HG03159 (cell line): ENCODE measurements at regions not wholly inside any gene's neighbourhood (a gene's known extent, or its start where the extent isn't known, plus 50 kb on each side); places are given as distances from the start of the nearest gene placed in this dataset.
"Not testable (repeated sequence)": the region's sequence is repeated elsewhere in the genome, so short reads cannot be mapped to it uniquely, and the experiment has no call there.

Source experiments
- ATAC-seq: cut with Tn5 transposase; IDR thresholded peaks from one replicate; pipeline ENCODE4 v1.9.1; 2021; ENCODE audit warnings: mild to moderate bottlenecking, moderate library complexity; ENCODE audit not compliant: unreplicated experiment

- ATAC-seq: no peak
Measured at GRCh38 chr2:103364177-103364576, 602.3 kb downstream of the TMEM182 start.

- no peak for ATAC-seq
Measured at GRCh38 chr2:103365071-103365470, 603.2 kb downstream of the TMEM182 start.

GRCh38 chr2:103367877-103368276 is 606.0 kb downstream of the TMEM182 start:
- no peak for ATAC-seq

GRCh38 chr2:103383541-103383940 is 621.7 kb downstream of the TMEM182 start:
- no peak for ATAC-seq

- no peak for ATAC-seq
Measured at GRCh38 chr2:103386872-103387271, 625.0 kb downstream of the TMEM182 start.

- ATAC-seq: no peak
Measured at GRCh38 chr2:103387888-103388287, 626.1 kb downstream of the TMEM182 start.

- no peak for ATAC-seq
Measured at GRCh38 chr2:103396152-103396551, 634.3 kb downstream of the TMEM182 start.

GRCh38 chr2:103401621-103402020 is 639.8 kb downstream of the TMEM182 start:
- no peak for ATAC-seq

- ATAC-seq: no peak
Measured at GRCh38 chr2:103402336-103402735, 640.5 kb downstream of the TMEM182 start.

- no peak for ATAC-seq
Measured at GRCh38 chr2:103402944-103403343, 641.1 kb downstream of the TMEM182 start.

GRCh38 chr2:103403388-103403787 is 641.6 kb downstream of the TMEM182 start:
- not testable (repeated sequence) for ATAC-seq

GRCh38 chr2:103410221-103410620 is 648.4 kb downstream of the TMEM182 start:
- no peak for ATAC-seq

GRCh38 chr2:103419506-103419905 is 657.7 kb downstream of the TMEM182 start:
- no peak for ATAC-seq

GRCh38 chr2:103423100-103423499 is 661.3 kb downstream of the TMEM182 start:
- no peak for ATAC-seq

- no peak for ATAC-seq
Measured at GRCh38 chr2:103427567-103427966, 665.7 kb downstream of the TMEM182 start.

- no peak for ATAC-seq
Measured at GRCh38 chr2:103430191-103430590, 668.4 kb downstream of the TMEM182 start.

GRCh38 chr2:103435010-103435409 is 673.2 kb downstream of the TMEM182 start:
- no peak for ATAC-seq

GRCh38 chr2:103437161-103437560 is 675.3 kb downstream of the TMEM182 start:
- ATAC-seq: no peak

GRCh38 chr2:103445347-103445746 is 683.5 kb downstream of the TMEM182 start:
- ATAC-seq: no peak

GRCh38 chr2:103448495-103448894 is 686.7 kb downstream of the TMEM182 start:
- ATAC-seq: no peak

GRCh38 chr2:103451283-103451682 is 689.5 kb downstream of the TMEM182 start:
- no peak for ATAC-seq

- ATAC-seq: no peak
Measured at GRCh38 chr2:103459283-103459682, 697.5 kb downstream of the TMEM182 start.

- ATAC-seq: no peak
Measured at GRCh38 chr2:103462101-103462500, 700.3 kb downstream of the TMEM182 start.

- ATAC-seq: no peak
Measured at GRCh38 chr2:103462712-103463111, 700.9 kb downstream of the TMEM182 start.
